KMS-11 (cell line): ENCODE measurements at regions not wholly inside any gene's neighbourhood (a gene's known extent, or its start where the extent isn't known, plus 50 kb on each side); places are given as distances from the start of the nearest gene placed in this dataset.

Experiments
- H2AFZ ChIP-seq: fragments of 200-600 bp; sonication (generic); 2 replicates; pipeline ENCODE4 v1.6.1; 2016; ENCODE audit warnings: antibody characterized with exemption, mixed run types, low read depth
- H3K27ac ChIP-seq: fragments of 200-600 bp; sonication (generic); 2 replicates; pipeline ENCODE4 v1.6.1; 2016; ENCODE audit warnings: mild to moderate bottlenecking, mixed run types
- H3K27me3 ChIP-seq: fragments of 200-600 bp; sonication (generic); 2 replicates; pipeline ENCODE4 v1.6.1; 2017; ENCODE audit warnings: mild to moderate bottlenecking, low read depth, mixed run types, moderate library complexity; ENCODE audit not compliant: insufficient read depth
- H3K36me3 ChIP-seq: fragments of 200-600 bp; sonication (generic); 2 replicates; pipeline ENCODE4 v1.6.1; 2017; ENCODE audit warnings: mild to moderate bottlenecking, mixed run types; ENCODE audit not compliant: insufficient read depth
- H3K4me1 ChIP-seq: fragments of 200-600 bp; sonication (generic); 2 replicates; pipeline ENCODE4 v1.6.1; 2016; ENCODE audit warnings: mild to moderate bottlenecking, low read depth, mixed run types; ENCODE audit not compliant: poor library complexity, severe bottlenecking
- H3K4me2 ChIP-seq: fragments of 200-600 bp; sonication (generic); 2 replicates; pipeline ENCODE4 v1.7.0; 2016; ENCODE audit warnings: mild to moderate bottlenecking, mixed run types
- H3K4me3 ChIP-seq: fragments of 200-600 bp; sonication (generic); IDR thresholded peaks from 2 replicates; pipeline ENCODE4 v1.6.1; 2017; ENCODE audit warnings: low read depth, low read length, mixed read lengths; ENCODE audit not compliant: insufficient read depth
- H3K79me2 ChIP-seq: fragments of 200-600 bp; sonication (generic); 2 replicates; pipeline ENCODE4 v1.6.1; 2016; ENCODE audit warnings: low read depth, mixed run types; ENCODE audit not compliant: insufficient read depth
- H3K9ac ChIP-seq: fragments of 200-600 bp; sonication (generic); 2 replicates; pipeline ENCODE4 v1.6.1; 2016; ENCODE audit warnings: mild to moderate bottlenecking, mixed run types
- H4K20me1 ChIP-seq: fragments of 200-600 bp; sonication (generic); 2 replicates; pipeline ENCODE4 v1.6.1; 2016; ENCODE audit warnings: mild to moderate bottlenecking, mixed run types; ENCODE audit not compliant: insufficient read depth
- TF ChIP-seq, protein P1 (sequence below): fragments of 200-600 bp; sonication (generic); conservative IDR thresholded peaks from 2 replicates; pipeline ENCODE4 v1.6.1; 2017; ENCODE audit warnings: low read depth, mild to moderate bottlenecking, antibody characterized with exemption, low read length, moderate library complexity, mixed read lengths

DNA sequence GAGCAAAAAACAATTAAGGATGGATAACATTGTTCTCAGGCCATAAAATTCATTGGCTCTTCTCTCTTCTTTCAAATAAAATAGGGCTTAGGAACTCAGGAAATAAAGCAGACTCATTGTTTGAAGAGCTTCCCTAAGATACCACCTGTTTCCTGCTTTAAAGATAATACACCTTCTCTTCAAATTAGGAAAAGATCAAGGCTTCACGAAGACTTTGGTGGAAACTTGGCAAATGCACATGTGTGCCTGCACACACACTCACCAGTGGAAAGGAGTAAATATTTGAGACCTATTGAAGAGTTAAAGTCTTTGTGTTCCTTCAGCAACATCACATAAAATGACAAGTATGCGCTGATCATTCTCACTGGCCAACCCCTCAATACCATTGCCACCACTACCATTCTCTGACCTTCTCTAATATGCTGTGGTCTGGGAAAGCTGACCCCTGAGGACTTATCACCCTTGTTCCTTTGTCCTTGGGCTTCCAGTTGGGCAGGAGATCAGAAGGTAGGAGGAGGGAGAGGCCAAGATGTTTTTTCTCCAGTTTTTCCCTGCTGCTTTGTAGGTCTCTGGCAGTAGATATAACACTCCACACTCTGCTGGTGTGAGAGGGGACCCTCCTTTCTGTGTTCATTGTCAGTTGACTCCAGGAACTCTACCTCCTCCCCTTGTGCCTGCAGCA lies 53.5 kb upstream of the SPOPL start:
- H3K79me2 ChIP-seq: no peaks in the 10 kb centered on the region
- H2AFZ ChIP-seq: no peak overlapping the region
- H4K20me1 ChIP-seq: no peaks in the 10 kb centered on the region
- no peak overlapping the region for H3K9ac ChIP-seq
- no peak overlapping the region for H3K4me2 ChIP-seq
- H3K36me3 ChIP-seq: no peaks in the 10 kb centered on the region
- H3K27me3 ChIP-seq: no peaks in the 10 kb centered on the region
- no peak overlapping the region for H3K27ac ChIP-seq
- no peak overlapping the region for H3K4me3 ChIP-seq
- no peaks in the 10 kb centered on the region for H3K4me1 ChIP-seq
- TF ChIP-seq, protein P1, sequence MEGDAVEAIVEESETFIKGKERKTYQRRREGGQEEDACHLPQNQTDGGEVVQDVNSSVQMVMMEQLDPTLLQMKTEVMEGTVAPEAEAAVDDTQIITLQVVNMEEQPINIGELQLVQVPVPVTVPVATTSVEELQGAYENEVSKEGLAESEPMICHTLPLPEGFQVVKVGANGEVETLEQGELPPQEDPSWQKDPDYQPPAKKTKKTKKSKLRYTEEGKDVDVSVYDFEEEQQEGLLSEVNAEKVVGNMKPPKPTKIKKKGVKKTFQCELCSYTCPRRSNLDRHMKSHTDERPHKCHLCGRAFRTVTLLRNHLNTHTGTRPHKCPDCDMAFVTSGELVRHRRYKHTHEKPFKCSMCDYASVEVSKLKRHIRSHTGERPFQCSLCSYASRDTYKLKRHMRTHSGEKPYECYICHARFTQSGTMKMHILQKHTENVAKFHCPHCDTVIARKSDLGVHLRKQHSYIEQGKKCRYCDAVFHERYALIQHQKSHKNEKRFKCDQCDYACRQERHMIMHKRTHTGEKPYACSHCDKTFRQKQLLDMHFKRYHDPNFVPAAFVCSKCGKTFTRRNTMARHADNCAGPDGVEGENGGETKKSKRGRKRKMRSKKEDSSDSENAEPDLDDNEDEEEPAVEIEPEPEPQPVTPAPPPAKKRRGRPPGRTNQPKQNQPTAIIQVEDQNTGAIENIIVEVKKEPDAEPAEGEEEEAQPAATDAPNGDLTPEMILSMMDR: no peak
